GM23338 (cell line): ENCODE measurements at regions not wholly inside any gene's neighbourhood (a gene's known extent, or its start where the extent isn't known, plus 50 kb on each side); places are given as distances from the start of the nearest gene placed in this dataset.
A peak's percentile ranks its signal among the peaks of the same experiment; 100 is the strongest.

ENCODE experiments used
- CREB1 ChIP-seq: fragments of 250-450 bp; sonication (Bioruptor Pico); IDR thresholded peaks from 2 replicates; pipeline ENCODE4 v1.5.0; 2020; ENCODE audit warnings: low read depth, mild to moderate bottlenecking, moderate library complexity
- CTCF ChIP-seq, 2 experiments: fragments of 200-600 bp in 1 of 2; sonication (generic) in 1 of 2; conservative IDR thresholded peaks; 2 replicates each; pipeline versions ENCODE4 v1.5.1 to v1.6.1; 2016 to 2017; ENCODE audit warnings: antibody characterized with exemption in 2 of 2, low read depth in 2 of 2, mild to moderate bottlenecking in 2 of 2, moderate library complexity in 1 of 2
- EZH2 ChIP-seq: fragments of 200-600 bp; sonication (generic); IDR thresholded peaks from one replicate; pipeline ENCODE4 v1.8.0; 2017; ENCODE audit warnings: antibody characterized with exemption, mild to moderate bottlenecking, low read depth; ENCODE audit not compliant: unreplicated experiment
- EZH2phosphoT487 ChIP-seq: fragments of 200-600 bp; sonication (generic); IDR thresholded peaks from one replicate; pipeline ENCODE4 v1.8.1; 2018; ENCODE audit warnings: antibody characterized with exemption; ENCODE audit not compliant: unreplicated experiment
- JUNB ChIP-seq: IDR thresholded peaks from one replicate; pipeline ENCODE4 v1.6.1; 2016; ENCODE audit warnings: antibody characterized with exemption; ENCODE audit not compliant: unreplicated experiment
- NANOG ChIP-seq: IDR thresholded peaks from 2 replicates; pipeline ENCODE4 v1.6.1; 2016; ENCODE audit warnings: antibody characterized with exemption, borderline replicate concordance
- POLR2AphosphoS5 ChIP-seq: IDR thresholded peaks from 2 replicates; pipeline ENCODE4 v1.6.1; 2016; ENCODE audit warnings: antibody characterized with exemption, low read depth
- REST ChIP-seq: IDR thresholded peaks from one replicate; pipeline ENCODE4 v1.6.1; 2018; ENCODE audit warnings: antibody characterized with exemption; ENCODE audit not compliant: unreplicated experiment
- STAT1 ChIP-seq: IDR thresholded peaks from one replicate; pipeline ENCODE4 v1.6.1; 2016; ENCODE audit warnings: antibody characterized with exemption; ENCODE audit not compliant: unreplicated experiment
- ZNF114 ChIP-seq: fragments of 250-450 bp; sonication (Bioruptor Pico); IDR thresholded peaks from 2 replicates; pipeline ENCODE4 v1.5.0; 2020; ENCODE audit warnings: mild to moderate bottlenecking, moderate library complexity
- ZNF331 ChIP-seq: fragments of 250-450 bp; sonication (Bioruptor Pico); IDR thresholded peaks from 2 replicates; pipeline ENCODE4 v1.5.0; 2020; ENCODE audit warnings: low read depth, mild to moderate bottlenecking, moderate library complexity
- ZNF462 ChIP-seq: fragments of 250-450 bp; sonication (Bioruptor Pico); IDR thresholded peaks from 2 replicates; pipeline ENCODE4 v1.5.0; 2020; ENCODE audit warnings: mild to moderate bottlenecking, moderate library complexity
- TF ChIP-seq, protein P1 (sequence below): IDR thresholded peaks from 2 replicates; pipeline ENCODE4 v1.6.1; 2016; ENCODE audit warnings: antibody characterized with exemption

DNA sequence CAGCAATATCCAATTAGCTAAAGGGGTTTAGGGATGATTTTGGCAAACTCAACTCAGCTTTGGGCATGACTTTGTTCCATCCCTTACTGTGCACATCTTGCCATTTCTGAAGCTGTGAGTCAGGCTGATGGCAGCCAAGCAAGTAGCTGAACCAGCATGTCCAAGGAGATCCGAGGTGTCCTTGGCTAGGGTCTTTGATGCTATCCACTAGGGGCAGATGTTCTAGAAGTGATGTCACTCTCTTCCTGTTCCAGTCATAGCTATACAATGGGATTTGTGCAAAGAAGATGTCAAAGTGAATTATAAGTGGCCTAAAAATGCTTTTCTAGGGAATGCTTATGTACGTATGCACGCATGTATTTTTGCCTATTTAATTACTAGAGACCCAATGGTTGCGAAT lies 160.8 kb upstream of the PAPPA start:
- TF ChIP-seq CTCF (conservative IDR thresholded peaks at IDR 0.05; ENCODE audit: low read depth in 2 of 2): 0 out of 4 replicates have a peak, but pooled peaks of 1 of the 2 experiments have one; percentile 13
- no peak for TF ChIP-seq REST
- no peak for TF ChIP-seq EZH2
- TF ChIP-seq NANOG: no peak
- TF ChIP-seq CREB1: no peak
- TF ChIP-seq POLR2AphosphoS5: no peak
- TF ChIP-seq JUNB: no peak
- no peak for TF ChIP-seq STAT1
- no peak for TF ChIP-seq EZH2phosphoT487
- TF ChIP-seq, protein P1, sequence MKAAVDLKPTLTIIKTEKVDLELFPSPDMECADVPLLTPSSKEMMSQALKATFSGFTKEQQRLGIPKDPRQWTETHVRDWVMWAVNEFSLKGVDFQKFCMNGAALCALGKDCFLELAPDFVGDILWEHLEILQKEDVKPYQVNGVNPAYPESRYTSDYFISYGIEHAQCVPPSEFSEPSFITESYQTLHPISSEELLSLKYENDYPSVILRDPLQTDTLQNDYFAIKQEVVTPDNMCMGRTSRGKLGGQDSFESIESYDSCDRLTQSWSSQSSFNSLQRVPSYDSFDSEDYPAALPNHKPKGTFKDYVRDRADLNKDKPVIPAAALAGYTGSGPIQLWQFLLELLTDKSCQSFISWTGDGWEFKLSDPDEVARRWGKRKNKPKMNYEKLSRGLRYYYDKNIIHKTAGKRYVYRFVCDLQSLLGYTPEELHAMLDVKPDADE: no peak
- no peak for TF ChIP-seq ZNF331 (CRISPR knock-in tag)
- no peak for TF ChIP-seq ZNF462
- no peak for TF ChIP-seq ZNF114 (CRISPR knock-in tag)
